ENCODE measurements at regions not wholly inside any gene's neighbourhood (a gene's known extent, or its start where the extent isn't known, plus 50 kb on each side); places are given as distances from the start of the nearest gene placed in this dataset.
"Not testable (repeated sequence)": the region's sequence is repeated elsewhere in the genome, so short reads cannot be mapped to it uniquely, and the experiment has no call there.

DNA sequence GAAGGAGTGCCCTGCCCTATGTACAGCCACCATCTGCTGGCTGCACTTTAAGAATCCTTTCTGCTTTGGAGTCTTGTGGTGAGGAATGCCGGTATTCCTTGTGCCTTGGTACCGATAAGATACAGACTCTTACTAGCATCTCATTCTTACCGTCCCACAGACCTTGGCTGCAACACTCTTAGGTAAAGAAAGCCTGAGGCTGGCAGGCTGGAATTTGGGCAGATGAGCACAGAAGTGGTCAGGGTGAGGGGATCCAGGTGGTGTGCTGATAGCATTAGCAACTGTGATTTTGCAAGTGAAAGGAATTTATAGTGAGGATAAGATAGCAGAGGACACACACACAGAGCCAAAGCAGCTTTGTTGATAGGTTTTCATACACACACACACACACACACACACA lies 198.1 kb downstream of the ENC1 start:
- H3K9me3 ChIP-seq (replicated peaks; ENCODE audit: insufficient read depth, low read length): no peaks in the 10 kb centered on the region
- no peaks in the 10 kb centered on the region for H3K27me3 ChIP-seq (replicated peaks; ENCODE audit: insufficient read depth, low read length)
- H4K20me1 ChIP-seq (ENCODE audit: insufficient read depth, low read length): no peaks in the 10 kb centered on the region
- H3K4me2 ChIP-seq (ENCODE audit: low read depth, low read length): no peak overlapping the region
- H3K36me3 ChIP-seq (replicated peaks; ENCODE audit: insufficient read depth, low read length): no peaks in the 10 kb centered on the region
- H3K79me2 ChIP-seq (ENCODE audit: low read length): no peaks in the 10 kb centered on the region
- no peaks in the 10 kb centered on the region for H3F3A ChIP-seq (ENCODE audit: insufficient read depth, low read length)
- no peak overlapping the region for H2AFZ ChIP-seq (ENCODE audit: low read length)
- no peak for DNase-seq
- H3K9me2 ChIP-seq (replicated peaks; ENCODE audit: insufficient read depth, low read length): no peaks in the 10 kb centered on the region
- H3K9ac ChIP-seq (ENCODE audit: low read length): no peak overlapping the region
- TF ChIP-seq CTCF (IDR thresholded peaks at IDR 0.05; ENCODE audit: low read length): no peak
- no peak for TF ChIP-seq EZH2phosphoT487 (IDR thresholded peaks at IDR 0.05; ENCODE audit: low read length)
- no peak for TF ChIP-seq EZH2 (optimal IDR thresholded peaks at IDR 0.05; ENCODE audit: low read depth, low read length)
- H3K4me1 ChIP-seq (ENCODE audit: low read length): no peaks in the 10 kb centered on the region
- H3K4me3 ChIP-seq (ENCODE audit: low read length): no peak overlapping the region
- H3K27ac ChIP-seq (ENCODE audit: low read length): no peak overlapping the region

DNA sequence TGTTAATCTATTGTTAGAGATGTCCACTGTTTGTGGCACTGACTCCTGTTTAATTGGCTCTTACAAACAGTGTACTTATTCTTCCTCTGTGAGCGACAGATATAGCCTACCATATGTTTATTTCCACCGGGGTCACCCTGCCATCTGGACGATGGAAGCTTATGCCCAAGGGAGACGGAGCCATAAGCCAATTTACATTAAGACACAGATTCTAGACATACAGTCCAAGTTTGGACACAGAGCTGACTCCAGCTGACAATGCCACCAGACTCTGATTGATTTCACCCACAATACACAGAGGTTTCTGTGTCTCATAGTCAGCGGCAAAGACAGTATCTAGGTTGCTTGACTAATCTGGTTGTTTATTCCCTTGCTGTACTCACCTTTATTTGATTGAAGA lies 198.9 kb downstream of the ENC1 start:
- Histone ChIP-seq H3K9me3 (replicated peaks; ENCODE audit: insufficient read depth, low read length) (no peaks in the 10 kb centered on the region), H3K27ac (ENCODE audit: low read length) (no peak overlapping the region), H3K27me3 (replicated peaks; ENCODE audit: insufficient read depth, low read length) (no peaks in the 10 kb centered on the region), H4K20me1 (ENCODE audit: insufficient read depth, low read length) (no peaks in the 10 kb centered on the region), H3K9me2 (replicated peaks; ENCODE audit: insufficient read depth, low read length) (no peaks in the 10 kb centered on the region), H3F3A (ENCODE audit: insufficient read depth, low read length) (no peaks in the 10 kb centered on the region), H3K9ac (ENCODE audit: low read length) (no peak overlapping the region), H2AFZ (ENCODE audit: low read length) (no peak overlapping the region), H3K79me2 (ENCODE audit: low read length) (no peaks in the 10 kb centered on the region), H3K36me3 (replicated peaks; ENCODE audit: insufficient read depth, low read length) (no peaks in the 10 kb centered on the region), H3K4me2 (ENCODE audit: low read depth, low read length) (no peak overlapping the region), H3K4me3 (ENCODE audit: low read length) (no peak overlapping the region), H3K4me1 (ENCODE audit: low read length) (no peaks in the 10 kb centered on the region)
- no peak for DNase-seq
- no peak for TF ChIP-seq EZH2phosphoT487 (IDR thresholded peaks at IDR 0.05; ENCODE audit: low read length)
- no peak for TF ChIP-seq CTCF (IDR thresholded peaks at IDR 0.05; ENCODE audit: low read length)
- TF ChIP-seq EZH2 (optimal IDR thresholded peaks at IDR 0.05; ENCODE audit: low read depth, low read length): no peak

GRCh38 chr5:74440341-74440740 lies 200.2 kb downstream of the ENC1 start:
- Histone ChIP-seq H3K9ac (ENCODE audit: low read length) (no peak overlapping the region), H3K4me2 (ENCODE audit: low read depth, low read length) (no peak overlapping the region), H3K4me1 (ENCODE audit: low read length) (no peaks in the 10 kb centered on the region), H3K9me3 (replicated peaks; ENCODE audit: insufficient read depth, low read length) (no peaks in the 10 kb centered on the region), H4K20me1 (ENCODE audit: insufficient read depth, low read length) (no peaks in the 10 kb centered on the region), H3K9me2 (replicated peaks; ENCODE audit: insufficient read depth, low read length) (no peaks in the 10 kb centered on the region), H3K79me2 (ENCODE audit: low read length) (no peaks in the 10 kb centered on the region), H3K27me3 (replicated peaks; ENCODE audit: insufficient read depth, low read length) (no peaks in the 10 kb centered on the region), H3F3A (ENCODE audit: insufficient read depth, low read length) (no peaks in the 10 kb centered on the region), H3K36me3 (replicated peaks; ENCODE audit: insufficient read depth, low read length) (no peaks in the 10 kb centered on the region), H3K27ac (ENCODE audit: low read length) (no peak overlapping the region), H3K4me3 (ENCODE audit: low read length) (no peak overlapping the region), H2AFZ (ENCODE audit: low read length) (no peak overlapping the region)
- no peak for TF ChIP-seq EZH2 (optimal IDR thresholded peaks at IDR 0.05; ENCODE audit: low read depth, low read length)
- TF ChIP-seq CTCF (IDR thresholded peaks at IDR 0.05; ENCODE audit: low read length): no peak
- no peak for TF ChIP-seq EZH2phosphoT487 (IDR thresholded peaks at IDR 0.05; ENCODE audit: low read length)
- DNase-seq: no peak

- DNase-seq; H3K79me2 ChIP-seq (ENCODE audit: low read length); H3K9me3 ChIP-seq (replicated peaks; ENCODE audit: insufficient read depth, low read length): not testable (repeated sequence)
These were observed 202.7 kb downstream of the ENC1 start for GRCh38 chr5:74437870-74438269.

More at GRCh38 chr5:74437870-74438269, 202.7 kb downstream of the ENC1 start:
- not testable (repeated sequence) for H2AFZ ChIP-seq (ENCODE audit: low read length); H3K9me2 ChIP-seq (replicated peaks; ENCODE audit: insufficient read depth, low read length); H3K4me3 ChIP-seq (ENCODE audit: low read length); H3K4me2 ChIP-seq (ENCODE audit: low read depth, low read length); H3K27me3 ChIP-seq (replicated peaks; ENCODE audit: insufficient read depth, low read length); H3K9ac ChIP-seq (ENCODE audit: low read length); H4K20me1 ChIP-seq (ENCODE audit: insufficient read depth, low read length); H3F3A ChIP-seq (ENCODE audit: insufficient read depth, low read length); H3K36me3 ChIP-seq (replicated peaks; ENCODE audit: insufficient read depth, low read length); H3K27ac ChIP-seq (ENCODE audit: low read length); H3K4me1 ChIP-seq (ENCODE audit: low read length)
